H1 (cell line): ENCODE measurements at regions not wholly inside any gene's neighbourhood (a gene's known extent, or its start where the extent isn't known, plus 50 kb on each side); places are given as distances from the start of the nearest gene placed in this dataset.

Experiments
- BACH1 ChIP-seq: IDR thresholded peaks from 2 replicates; pipeline ENCODE4 v1.6.1; 2012; ENCODE audit warnings: low read length, improper control_type of control experiment
- CEBPB ChIP-seq: IDR thresholded peaks from 2 replicates; pipeline ENCODE4 v1.6.1; 2012; ENCODE audit warnings: low read depth, low read length
- CREB1 ChIP-seq: IDR thresholded peaks from 2 replicates; pipeline ENCODE4 v1.6.1; 2012; ENCODE audit warnings: inconsistent platforms
- EP300 ChIP-seq, 2 experiments: IDR thresholded peaks; 1 replicate in 1 of 2; 2 replicates in 1 of 2; pipeline ENCODE4 v1.6.1; 2011 to 2012; ENCODE audit warnings: low read depth in 2 of 2, low read length in 2 of 2, mild to moderate bottlenecking in 2 of 2, borderline replicate concordance in 1 of 2, inconsistent platforms in 1 of 2, moderate library complexity in 1 of 2
- JUND ChIP-seq: IDR thresholded peaks from 2 replicates; pipeline ENCODE4 v1.6.1; 2011; ENCODE audit warnings: mild to moderate bottlenecking, improper control_type of control experiment, low read length
- POLR2A ChIP-seq, 2 experiments: IDR thresholded peaks; 1 replicate in 1 of 2; 2 replicates in 1 of 2; pipeline ENCODE4 v1.6.1; 2011; ENCODE audit warnings: low read depth in 2 of 2, low read length in 2 of 2, mild to moderate bottlenecking in 2 of 2; ENCODE audit errors: control extremely low read depth in 1 of 2
- POLR2AphosphoS5 ChIP-seq: IDR thresholded peaks from 2 replicates; pipeline ENCODE4 v1.6.1; 2011; ENCODE audit warnings: low read depth, low read length
- RAD21 ChIP-seq, 2 experiments: IDR thresholded peaks in 1 of 2; conservative IDR thresholded peaks in 1 of 2; 2 replicates each; pipeline ENCODE4 v1.6.1; 2011; ENCODE audit warnings: low read depth in 2 of 2, low read length in 2 of 2, improper control_type of control experiment in 1 of 2, inconsistent platforms in 1 of 2, mild to moderate bottlenecking in 1 of 2, moderate library complexity in 1 of 2
- RFX5 ChIP-seq: IDR thresholded peaks from 2 replicates; pipeline ENCODE4 v1.6.1; 2011; ENCODE audit warnings: low read depth, low read length, improper control_type of control experiment, borderline replicate concordance
- SIN3A ChIP-seq, 2 experiments: IDR thresholded peaks in 1 of 2; conservative IDR thresholded peaks in 1 of 2; 2 replicates each; pipeline ENCODE4 v1.6.1; 2011 to 2012; ENCODE audit warnings: low read length in 2 of 2, improper control_type of control experiment in 1 of 2, low read depth in 1 of 2, mild to moderate bottlenecking in 1 of 2
- TAF1 ChIP-seq: IDR thresholded peaks from 2 replicates; pipeline ENCODE4 v1.6.1; 2011; ENCODE audit warnings: mild to moderate bottlenecking, low read depth, low read length
- TF ChIP-seq, protein P1 (sequence below), 3 experiments: IDR thresholded peaks; 1 replicate in 2 of 3; 2 replicates in 1 of 3; pipeline versions ENCODE4 v1.5.1 to v1.6.1; 2011; ENCODE audit warnings: low read length in 3 of 3, mild to moderate bottlenecking in 3 of 3, inconsistent platforms in 2 of 3, low read depth in 1 of 3, moderate library complexity in 1 of 3; ENCODE audit not compliant: insufficient read depth in 1 of 3; ENCODE audit errors: control extremely low read depth in 1 of 3
- TF ChIP-seq, protein P2 (sequence below): IDR thresholded peaks from 2 replicates; pipeline ENCODE4 v1.6.1; 2011; ENCODE audit warnings: low read depth, mild to moderate bottlenecking, low read length; ENCODE audit not compliant: insufficient read depth

DNA sequence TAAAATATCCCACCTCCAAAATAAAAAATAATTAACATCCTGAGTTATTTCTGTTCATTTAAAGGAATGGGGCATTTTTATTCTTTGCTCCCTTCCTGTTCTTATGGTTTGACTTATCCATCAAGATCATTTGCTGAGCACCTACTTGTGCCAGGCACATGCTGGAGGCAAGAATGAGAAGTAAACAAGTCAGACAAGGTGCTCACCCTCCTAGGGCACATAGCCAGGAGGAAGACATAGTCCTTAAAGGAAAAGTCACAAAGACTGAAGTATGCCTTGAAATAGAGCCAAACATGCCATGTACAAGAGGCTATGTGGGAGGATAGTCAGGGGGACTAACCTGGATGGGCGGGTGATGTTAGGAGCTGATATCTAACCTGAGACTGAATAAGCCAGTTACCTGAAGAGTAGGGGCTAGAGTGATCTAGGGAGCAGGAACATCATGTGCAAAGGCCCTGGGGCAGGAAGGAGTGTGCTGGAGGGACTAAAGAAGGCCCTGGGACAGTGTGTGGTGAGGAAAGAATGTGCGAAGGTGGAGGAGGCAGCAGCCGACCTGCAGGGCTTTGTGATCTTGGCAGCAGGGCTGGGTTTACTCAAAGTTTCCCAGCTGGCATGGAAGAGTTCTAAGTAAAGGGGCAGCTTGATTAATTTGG is 233.5 kb downstream of the MATN1 start:
- TF ChIP-seq JUND: no peak
- TF ChIP-seq SIN3A (conservative IDR thresholded peaks at IDR 0.05 in 1 of 2, IDR thresholded peaks at IDR 0.05 in 1 of 2; ENCODE audit: low read depth in 1 of 2, low read length in 2 of 2): no peak
- TF ChIP-seq, protein P1, sequence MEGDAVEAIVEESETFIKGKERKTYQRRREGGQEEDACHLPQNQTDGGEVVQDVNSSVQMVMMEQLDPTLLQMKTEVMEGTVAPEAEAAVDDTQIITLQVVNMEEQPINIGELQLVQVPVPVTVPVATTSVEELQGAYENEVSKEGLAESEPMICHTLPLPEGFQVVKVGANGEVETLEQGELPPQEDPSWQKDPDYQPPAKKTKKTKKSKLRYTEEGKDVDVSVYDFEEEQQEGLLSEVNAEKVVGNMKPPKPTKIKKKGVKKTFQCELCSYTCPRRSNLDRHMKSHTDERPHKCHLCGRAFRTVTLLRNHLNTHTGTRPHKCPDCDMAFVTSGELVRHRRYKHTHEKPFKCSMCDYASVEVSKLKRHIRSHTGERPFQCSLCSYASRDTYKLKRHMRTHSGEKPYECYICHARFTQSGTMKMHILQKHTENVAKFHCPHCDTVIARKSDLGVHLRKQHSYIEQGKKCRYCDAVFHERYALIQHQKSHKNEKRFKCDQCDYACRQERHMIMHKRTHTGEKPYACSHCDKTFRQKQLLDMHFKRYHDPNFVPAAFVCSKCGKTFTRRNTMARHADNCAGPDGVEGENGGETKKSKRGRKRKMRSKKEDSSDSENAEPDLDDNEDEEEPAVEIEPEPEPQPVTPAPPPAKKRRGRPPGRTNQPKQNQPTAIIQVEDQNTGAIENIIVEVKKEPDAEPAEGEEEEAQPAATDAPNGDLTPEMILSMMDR (IDR thresholded peaks at IDR 0.05; ENCODE audit: control extremely low read depth in 1 of 3, insufficient read depth in 1 of 3, low read depth in 1 of 3, low read length in 3 of 3): no peak
- no peak for TF ChIP-seq RAD21 (IDR thresholded peaks at IDR 0.05 in 1 of 2, conservative IDR thresholded peaks at IDR 0.05 in 1 of 2; ENCODE audit: low read depth in 2 of 2, low read length in 2 of 2)
- no peak for TF ChIP-seq CREB1
- TF ChIP-seq EP300 (IDR thresholded peaks at IDR 0.05; ENCODE audit: borderline replicate concordance in 1 of 2, low read depth in 2 of 2, low read length in 2 of 2): no peak
- no peak for TF ChIP-seq BACH1
- no peak for TF ChIP-seq CEBPB
- no peak for TF ChIP-seq TAF1
- TF ChIP-seq POLR2A (IDR thresholded peaks at IDR 0.05; ENCODE audit: control extremely low read depth in 1 of 2, low read depth in 2 of 2, low read length in 2 of 2): no peak
- TF ChIP-seq POLR2AphosphoS5: no peak
- TF ChIP-seq, protein P2, sequence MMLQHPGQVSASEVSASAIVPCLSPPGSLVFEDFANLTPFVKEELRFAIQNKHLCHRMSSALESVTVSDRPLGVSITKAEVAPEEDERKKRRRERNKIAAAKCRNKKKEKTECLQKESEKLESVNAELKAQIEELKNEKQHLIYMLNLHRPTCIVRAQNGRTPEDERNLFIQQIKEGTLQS: no peak
- no peak for TF ChIP-seq RFX5
